Upper lobe of left lung (tissue), 4 donors: ENCODE measurements at regions not wholly inside any gene's neighbourhood (a gene's known extent, or its start where the extent isn't known, plus 50 kb on each side); places are given as distances from the start of the nearest gene placed in this dataset.

Experiments used
- CTCF ChIP-seq, 6 experiments: fragments of 450-650 bp in 4 of 6; fragments of 200-600 bp in 2 of 6; sonication (generic) in 2 of 6; IDR thresholded peaks; one replicate each; pipeline ENCODE4 v1.5.1; 2016 to 2019; ENCODE audit warnings: antibody characterized with exemption in 6 of 6
- POLR2A ChIP-seq, 4 donors: fragments of 450-650 bp; IDR thresholded peaks; one replicate each; pipeline ENCODE4 v1.5.1; 2016 to 2017; ENCODE audit warnings: antibody characterized with exemption in 4 of 4, mild to moderate bottlenecking in 2 of 4
- POLR2AphosphoS5 ChIP-seq, 2 donors: sonication (generic); formaldehyde crosslinking; IDR thresholded peaks; one replicate each; pipeline ENCODE4 v1.5.1; 2017; ENCODE audit warnings: antibody characterized with exemption in 2 of 2

GRCh38 chr2:145715601-145716000 lies 1195.7 kb upstream of the ZEB2 start:
- TF ChIP-seq CTCF (IDR thresholded peaks at IDR 0.05) (no peak), POLR2A (IDR thresholded peaks at IDR 0.05) (no peak), POLR2AphosphoS5 (IDR thresholded peaks at IDR 0.05) (no peak)
